PC-9 (cell line): ENCODE measurements at regions not wholly inside any gene's neighbourhood (a gene's known extent, or its start where the extent isn't known, plus 50 kb on each side); places are given as distances from the start of the nearest gene placed in this dataset.

ENCODE experiments used
- BruUV-seq: library from RNA; stranded (reverse); fragments of 400-500 nt; replicated peaks from 2 replicates; lab custom pipeline; 2021; lab: Mats Ljungman, UMichigan
- CTCF ChIA-PET: fragments of 300-600 bp; sonication (Branson Sonifier 250); formaldehyde crosslinking; loops from one replicate; lab custom pipeline; 2022; ENCODE audit warnings: antibody characterized with exemption; lab: Charles Lee
- POLR2A ChIA-PET: fragments of 300-600 bp; sonication (Branson Sonifier 250); formaldehyde crosslinking; loops from one replicate; lab custom pipeline; 2022; ENCODE audit warnings: antibody characterized with exemption; ENCODE audit not compliant: unreplicated experiment; lab: Charles Lee
- DNase-seq, 2 experiments: peaks; one replicate each; pipeline versions ENCODE4 v3.0.0 to v3.0.0-alpha.2; 2015 to 2022; ENCODE audit warnings: mixed read lengths in 1 of 2
- H2AFZ ChIP-seq: fragments of 200-600 bp; sonication (generic); 2 replicates; pipeline ENCODE4 v1.8.1; 2017; ENCODE audit warnings: antibody characterized with exemption
- H3F3A ChIP-seq: fragments of 200-600 bp; sonication (generic); 2 replicates; pipeline ENCODE4 v1.8.1; 2017; ENCODE audit warnings: antibody characterized with exemption, mild to moderate bottlenecking, low read depth; ENCODE audit not compliant: insufficient read depth
- H3K27ac ChIP-seq: fragments of 200-600 bp; sonication (generic); 2 replicates; pipeline ENCODE4 v1.6.1; 2016; ENCODE audit warnings: mixed run types
- H3K27me3 ChIP-seq: fragments of 200-600 bp; sonication (generic); 2 replicates; pipeline ENCODE4 v1.6.1; 2016; ENCODE audit warnings: low read depth, mixed run types; ENCODE audit not compliant: insufficient read depth
- H3K36me3 ChIP-seq: fragments of 200-600 bp; sonication (generic); 2 replicates; pipeline ENCODE4 v1.6.1; 2016; ENCODE audit warnings: low read depth, mixed run types
- H3K4me1 ChIP-seq: fragments of 200-600 bp; sonication (generic); replicated peaks from 2 replicates; pipeline ENCODE4 v1.6.1; 2016; ENCODE audit warnings: mixed run types; ENCODE audit not compliant: insufficient read depth
- H3K4me2 ChIP-seq: fragments of 200-600 bp; sonication (generic); 2 replicates; pipeline ENCODE4 v1.6.1; 2017; ENCODE audit warnings: mixed run types
- H3K4me3 ChIP-seq: fragments of 200-600 bp; sonication (generic); 2 replicates; pipeline ENCODE4 v1.6.1; 2016; ENCODE audit warnings: mixed run types
- H3K79me2 ChIP-seq: fragments of 200-600 bp; sonication (generic); 2 replicates; pipeline ENCODE4 v1.6.1; 2017; ENCODE audit warnings: low read depth, mixed run types
- H3K9me2 ChIP-seq: fragments of 200-600 bp; sonication (generic); 2 replicates; pipeline ENCODE4 v1.8.1; 2017; ENCODE audit warnings: mild to moderate bottlenecking; ENCODE audit not compliant: insufficient read depth
- H3K9me3 ChIP-seq: fragments of 200-600 bp; sonication (generic); 2 replicates; pipeline ENCODE4 v1.8.1; 2016; ENCODE audit warnings: low read depth; ENCODE audit not compliant: insufficient read depth
- H4K20me1 ChIP-seq: fragments of 200-600 bp; sonication (generic); 2 replicates; pipeline ENCODE4 v1.8.1; 2017; ENCODE audit not compliant: insufficient read depth
- CTCF ChIP-seq: fragments of 200-600 bp; sonication (generic); conservative IDR thresholded peaks from 2 replicates; pipeline ENCODE4 v1.6.1; 2017; ENCODE audit warnings: mixed run types, antibody characterized with exemption, mild to moderate bottlenecking, moderate library complexity
- EZH2 ChIP-seq: fragments of 200-600 bp; sonication (generic); IDR thresholded peaks from 2 replicates; pipeline ENCODE4 v1.8.0; 2017; ENCODE audit warnings: antibody characterized with exemption, low read depth
- intact Hi-C: fragments of 100-400 bp; cut with micrococcal nuclease; formaldehyde crosslinking; loops from one replicate; pipeline ENCODE4 v1.10.0; 2022; ENCODE audit not compliant: unreplicated experiment

- H3K36me3 ChIP-seq, result no peaks in the 10 kb centered on the region
- H3K79me2 ChIP-seq, result no peaks in the 10 kb centered on the region
- BruUV-seq, result no TSS peak
- H3F3A ChIP-seq, result no peaks in the 10 kb centered on the region
- H3K4me1 ChIP-seq, result no peaks in the 10 kb centered on the region
- H2AFZ ChIP-seq, result no peak overlapping the region
- H3K27ac ChIP-seq, result no peak overlapping the region
- POLR2A ChIA-PET, result no interaction called here
- TF ChIP-seq EZH2 (no peak), CTCF (no peak)
- H3K9me2 ChIP-seq, result no peaks in the 10 kb centered on the region
- DNase-seq, result no peak
- no peaks in the 10 kb centered on the region for H4K20me1 ChIP-seq
- no peaks in the 10 kb centered on the region for H3K27me3 ChIP-seq
- no peaks in the 10 kb centered on the region for H3K9me3 ChIP-seq
- no peak overlapping the region for H3K4me3 ChIP-seq
- H3K4me2 ChIP-seq, result no peak overlapping the region
- intact Hi-C loops, result no loop called here
- CTCF ChIA-PET, result interaction anchor here (0.6 kb wide), 1 partner anchor 1799 kb away, joined by 4 read pairs; no protein-coding TSS in a partner anchor
Observed at GRCh38 chr4:181443021-181443420, 800.2 kb upstream of the TENM3 start.

- Histone ChIP-seq H3K4me3 (no peak overlapping the region), H3K36me3 (no peaks in the 10 kb centered on the region), H3K27me3 (no peaks in the 10 kb centered on the region), H3K79me2 (no peaks in the 10 kb centered on the region), H3K9me3 (no peaks in the 10 kb centered on the region), H4K20me1 (no peaks in the 10 kb centered on the region), H3F3A (no peaks in the 10 kb centered on the region), H2AFZ (no peak overlapping the region), H3K4me1 (no peaks in the 10 kb centered on the region), H3K9me2 (no peaks in the 10 kb centered on the region), H3K4me2 (no peak overlapping the region), H3K27ac (no peak overlapping the region)
- DNase-seq, result no peak
- intact Hi-C loops, result no loop called here
- BruUV-seq, result no TSS peak
- TF ChIP-seq CTCF (no peak), EZH2 (no peak)
- POLR2A ChIA-PET, result no interaction called here
- CTCF ChIA-PET, result no interaction called here
Observed at GRCh38 chr4:181465826-181466225, 777.4 kb upstream of the TENM3 start.

- no peak overlapping the region for H2AFZ ChIP-seq
- intact Hi-C loops, result no loop called here
- H3K9me3 ChIP-seq, result no peaks in the 10 kb centered on the region
- no peaks in the 10 kb centered on the region for H3K9me2 ChIP-seq
- CTCF ChIA-PET, result no interaction called here
- no peaks in the 10 kb centered on the region for H4K20me1 ChIP-seq
- no TSS peak for BruUV-seq
- no peaks in the 10 kb centered on the region for H3F3A ChIP-seq
- H3K4me2 ChIP-seq, result no peak overlapping the region
- TF ChIP-seq EZH2 (no peak), CTCF (no peak)
- H3K4me3 ChIP-seq, result no peak overlapping the region
- no peaks in the 10 kb centered on the region for H3K4me1 ChIP-seq
- no peaks in the 10 kb centered on the region for H3K79me2 ChIP-seq
- DNase-seq, result no peak
- no peaks in the 10 kb centered on the region for H3K27me3 ChIP-seq
- POLR2A ChIA-PET, result no interaction called here
- no peaks in the 10 kb centered on the region for H3K36me3 ChIP-seq
- H3K27ac ChIP-seq, result no peak overlapping the region
Observed at GRCh38 chr4:181468451-181468850, 774.8 kb upstream of the TENM3 start.
